ENCODE measurements at regions not wholly inside any gene's neighbourhood (a gene's known extent, or its start where the extent isn't known, plus 50 kb on each side); places are given as distances from the start of the nearest gene placed in this dataset.
"Not testable (repeated sequence)": the region's sequence is repeated elsewhere in the genome, so short reads cannot be mapped to it uniquely, and the experiment has no call there.

- H3K4me3 ChIP-seq (ENCODE audit: low read depth, low read length): no peak overlapping the region
- no peak for TF ChIP-seq CTCF (IDR thresholded peaks at IDR 0.05; ENCODE audit: low read depth, low read length)
- peaks cover 3% of the 10 kb centered on the region; the same call in 1 of the 2 replicates for H3K27me3 ChIP-seq
- no peaks in the 10 kb centered on the region for H3K9me3 ChIP-seq
- DNase-seq: no peak
- H3K36me3 ChIP-seq: no peaks in the 10 kb centered on the region
- no peaks in the 10 kb centered on the region for H3K4me1 ChIP-seq
Measured at GRCh38 chr22:22368516-22368915, 123.9 kb downstream of the VPREB1 start.

- not testable (repeated sequence) for DNase-seq; H3K27me3 ChIP-seq; H3K4me3 ChIP-seq (ENCODE audit: low read depth, low read length); H3K9me3 ChIP-seq; H3K36me3 ChIP-seq; H3K4me1 ChIP-seq
Measured at GRCh38 chr22:22369219-22369963, 124.8 kb downstream of the VPREB1 start.

GRCh38 chr22:22369964-22370270 lies 125.3 kb downstream of the VPREB1 start:
- no peak for DNase-seq
- TF ChIP-seq CTCF (IDR thresholded peaks at IDR 0.05; ENCODE audit: low read depth, low read length): no peak
- Histone ChIP-seq H3K9me3 (no peaks in the 10 kb centered on the region), H3K4me3 (ENCODE audit: low read depth, low read length) (no peak overlapping the region), H3K27me3 (peaks cover 11% of the 10 kb centered on the region), H3K36me3 (no peaks in the 10 kb centered on the region), H3K4me1 (no peaks in the 10 kb centered on the region)

- no peaks in the 10 kb centered on the region for H3K4me1 ChIP-seq
- no peak overlapping the region for H3K4me3 ChIP-seq (ENCODE audit: low read depth, low read length)
- no peaks in the 10 kb centered on the region for H3K9me3 ChIP-seq
- no peak for DNase-seq
- no peaks in the 10 kb centered on the region for H3K36me3 ChIP-seq
- 0 out of 2 replicates have a peak, but pooled peaks have one; percentile 15 for TF ChIP-seq CTCF (IDR thresholded peaks at IDR 0.05; ENCODE audit: low read depth, low read length)
- peaks cover 11% of the 10 kb centered on the region for H3K27me3 ChIP-seq
Measured at GRCh38 chr22:22371031-22371541, 126.5 kb downstream of the VPREB1 start.

- H3K27me3 ChIP-seq: peaks cover 11% of the 10 kb centered on the region
Measured at GRCh38 chr22:22372086-22372485, 127.5 kb downstream of the VPREB1 start.

GRCh38 chr22:22374163-22374562 lies 129.6 kb downstream of the VPREB1 start:
- no peak overlapping the region for H3K4me3 ChIP-seq (ENCODE audit: low read depth, low read length)

More at GRCh38 chr22:22372086-22372485, 127.5 kb downstream of the VPREB1 start:
- DNase-seq: no peak
- TF ChIP-seq CTCF (IDR thresholded peaks at IDR 0.05; ENCODE audit: low read depth, low read length): no peak
- Histone ChIP-seq H3K4me1 (no peaks in the 10 kb centered on the region), H3K36me3 (no peaks in the 10 kb centered on the region), H3K4me3 (ENCODE audit: low read depth, low read length) (no peak overlapping the region), H3K9me3 (no peaks in the 10 kb centered on the region)

More at GRCh38 chr22:22374163-22374562, 129.6 kb downstream of the VPREB1 start:
- Histone ChIP-seq H3K9me3 (no peaks in the 10 kb centered on the region), H3K4me1 (no peaks in the 10 kb centered on the region), H3K36me3 (no peaks in the 10 kb centered on the region), H3K27me3 (peaks cover 8% of the 10 kb centered on the region)
- DNase-seq: no peak
- no peak for TF ChIP-seq CTCF (IDR thresholded peaks at IDR 0.05; ENCODE audit: low read depth, low read length)
